ENCODE measurements at regions not wholly inside any gene's neighbourhood (a gene's known extent, or its start where the extent isn't known, plus 50 kb on each side); places are given as distances from the start of the nearest gene placed in this dataset.

DNA sequence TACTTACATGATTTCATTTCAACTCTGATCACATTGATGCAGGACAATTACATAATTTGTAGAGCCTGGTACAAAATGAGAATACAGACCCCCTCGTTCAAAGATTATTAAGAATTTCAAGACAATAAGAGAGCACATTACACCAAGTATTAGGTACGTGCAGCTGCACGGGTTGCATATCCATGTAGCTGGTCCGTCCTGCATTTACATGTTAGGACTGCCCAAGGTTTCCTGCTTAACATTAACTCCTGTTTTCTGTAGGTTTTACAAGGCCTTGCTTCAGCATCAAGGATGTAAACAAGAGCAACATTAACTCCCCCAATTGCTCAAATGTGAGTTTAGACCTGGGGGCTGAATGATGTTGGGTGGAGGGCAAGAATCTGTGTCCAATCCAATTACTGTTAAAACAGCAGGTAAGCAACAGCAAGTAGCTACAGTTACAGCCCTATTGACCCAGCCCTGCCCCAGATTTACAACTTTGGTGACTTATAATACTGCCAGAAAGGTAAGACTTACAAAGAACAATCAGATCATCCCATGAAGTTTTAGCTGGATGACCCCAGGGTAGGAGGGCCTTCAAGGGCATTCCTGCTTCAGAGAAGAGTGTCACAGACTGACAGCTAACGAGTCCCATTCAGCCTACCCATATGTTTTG, 127.4 kb upstream of the PPP2R3A start:
- Histone ChIP-seq H3K18ac (ENCODE audit: low read depth, low read length) (no peak overlapping the region), H3K23ac (ENCODE audit: low read depth, low read length) (no peak overlapping the region), H3K56ac (ENCODE audit: extremely low read depth, insufficient read depth, low read length) (no peak overlapping the region), H4K20me1 (ENCODE audit: insufficient read depth, low read length) (no peaks in the 10 kb centered on the region), H3K27ac (ENCODE audit: insufficient read depth, low read length) (no peak overlapping the region), H3K36me3 (ENCODE audit: control insufficient read depth, insufficient read depth, low read length) (no peaks in the 10 kb centered on the region), H3K4me2 (ENCODE audit: low read depth, low read length) (no peak overlapping the region), H2AK5ac (ENCODE audit: low read depth, low read length) (no peak overlapping the region), H2AK9ac (replicated peaks; ENCODE audit: low read depth, low read length, poor library complexity) (no peak overlapping the region), H3K27me3 (ENCODE audit: control insufficient read depth, insufficient read depth, low read length) (no peaks in the 10 kb centered on the region), H3K79me1 (ENCODE audit: low read depth in 1 of 2, low read length in 2 of 2) (no peaks in the 10 kb centered on the region), H3K14ac (replicated peaks; ENCODE audit: low read depth, low read length) (no peak overlapping the region), H2AFZ (replicated peaks; ENCODE audit: low read length, poor library complexity) (no peak overlapping the region), H2BK15ac (ENCODE audit: low read depth, low read length) (no peak overlapping the region), H4K5ac (ENCODE audit: low read depth, low read length) (no peak overlapping the region), H2BK120ac (ENCODE audit: low read depth, low read length) (no peak overlapping the region), H3K9me3 (ENCODE audit: control insufficient read depth, insufficient read depth, low read length) (no peaks in the 10 kb centered on the region), H3K4ac (ENCODE audit: low read depth, low read length) (no peak overlapping the region), H2BK20ac (ENCODE audit: low read depth, low read length) (no peak overlapping the region), H3K4me1 (ENCODE audit: control insufficient read depth, insufficient read depth, low read length) (no peaks in the 10 kb centered on the region), H3K9me1 (ENCODE audit: insufficient read depth, low read length) (no peaks in the 10 kb centered on the region), H4K8ac (ENCODE audit: low read depth in 2 of 2, low read length in 2 of 2) (no peak overlapping the region), H4K91ac (ENCODE audit: insufficient read depth, low read depth, low read length) (no peak overlapping the region), H2BK5ac (ENCODE audit: low read depth, low read length, poor library complexity, severe bottlenecking) (no peak overlapping the region), H3K9ac (ENCODE audit: low read depth, low read length) (no peak overlapping the region), H3K4me3 (ENCODE audit: insufficient read depth, low read depth, low read length) (no peak overlapping the region)
- DNase-seq, result no peak
- TF ChIP-seq CEBPB (IDR thresholded peaks at IDR 0.05; ENCODE audit: low read depth, low read length), result no peak
- TF ChIP-seq, protein P1, sequence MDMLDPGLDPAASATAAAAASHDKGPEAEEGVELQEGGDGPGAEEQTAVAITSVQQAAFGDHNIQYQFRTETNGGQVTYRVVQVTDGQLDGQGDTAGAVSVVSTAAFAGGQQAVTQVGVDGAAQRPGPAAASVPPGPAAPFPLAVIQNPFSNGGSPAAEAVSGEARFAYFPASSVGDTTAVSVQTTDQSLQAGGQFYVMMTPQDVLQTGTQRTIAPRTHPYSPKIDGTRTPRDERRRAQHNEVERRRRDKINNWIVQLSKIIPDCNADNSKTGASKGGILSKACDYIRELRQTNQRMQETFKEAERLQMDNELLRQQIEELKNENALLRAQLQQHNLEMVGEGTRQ (IDR thresholded peaks at IDR 0.05; ENCODE audit: low read depth, low read length), result no peak
- TF ChIP-seq RFX5 (IDR thresholded peaks at IDR 0.05; ENCODE audit: low read depth, low read length), result no peak
- TF ChIP-seq FOS (IDR thresholded peaks at IDR 0.05; ENCODE audit: low read depth, low read length), result no peak
- TF ChIP-seq MAZ (IDR thresholded peaks at IDR 0.05; ENCODE audit: borderline replicate concordance, low read depth, low read length), result no peak
- no peak for TF ChIP-seq POLR2A (IDR thresholded peaks at IDR 0.05; ENCODE audit: low read depth, low read length)
- TF ChIP-seq RCOR1 (IDR thresholded peaks at IDR 0.05; ENCODE audit: insufficient replicate concordance, low read length), result no peak
- no peak for TF ChIP-seq BHLHE40 (IDR thresholded peaks at IDR 0.05; ENCODE audit: low read depth, low read length)
- TF ChIP-seq, protein P2, sequence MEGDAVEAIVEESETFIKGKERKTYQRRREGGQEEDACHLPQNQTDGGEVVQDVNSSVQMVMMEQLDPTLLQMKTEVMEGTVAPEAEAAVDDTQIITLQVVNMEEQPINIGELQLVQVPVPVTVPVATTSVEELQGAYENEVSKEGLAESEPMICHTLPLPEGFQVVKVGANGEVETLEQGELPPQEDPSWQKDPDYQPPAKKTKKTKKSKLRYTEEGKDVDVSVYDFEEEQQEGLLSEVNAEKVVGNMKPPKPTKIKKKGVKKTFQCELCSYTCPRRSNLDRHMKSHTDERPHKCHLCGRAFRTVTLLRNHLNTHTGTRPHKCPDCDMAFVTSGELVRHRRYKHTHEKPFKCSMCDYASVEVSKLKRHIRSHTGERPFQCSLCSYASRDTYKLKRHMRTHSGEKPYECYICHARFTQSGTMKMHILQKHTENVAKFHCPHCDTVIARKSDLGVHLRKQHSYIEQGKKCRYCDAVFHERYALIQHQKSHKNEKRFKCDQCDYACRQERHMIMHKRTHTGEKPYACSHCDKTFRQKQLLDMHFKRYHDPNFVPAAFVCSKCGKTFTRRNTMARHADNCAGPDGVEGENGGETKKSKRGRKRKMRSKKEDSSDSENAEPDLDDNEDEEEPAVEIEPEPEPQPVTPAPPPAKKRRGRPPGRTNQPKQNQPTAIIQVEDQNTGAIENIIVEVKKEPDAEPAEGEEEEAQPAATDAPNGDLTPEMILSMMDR (conservative IDR thresholded peaks at IDR 0.05; ENCODE audit: low read depth, low read length), result no peak
- TF ChIP-seq CHD1 (IDR thresholded peaks at IDR 0.05; ENCODE audit: low read depth, low read length), result no peak
- no peak for TF ChIP-seq MXI1 (IDR thresholded peaks at IDR 0.05; ENCODE audit: borderline replicate concordance, low read depth, low read length)
- TF ChIP-seq MAFK (IDR thresholded peaks at IDR 0.05; ENCODE audit: low read depth, low read length), result no peak
- no peak for TF ChIP-seq RAD21 (IDR thresholded peaks at IDR 0.05; ENCODE audit: low read length)
- TF ChIP-seq SMC3 (IDR thresholded peaks at IDR 0.05; ENCODE audit: low read depth, low read length), result no peak
- TF ChIP-seq NFE2L2 (IDR thresholded peaks at IDR 0.05; ENCODE audit: low read depth, low read length), result no peak
- no peak for TF ChIP-seq ELK1 (IDR thresholded peaks at IDR 0.05; ENCODE audit: borderline replicate concordance, low read depth, low read length)
- ChIA-PET CTCF (no interaction called here), POLR2A (ENCODE audit: unreplicated experiment) (no interaction called here)
- no CpG with 5 or more reads among the region's 5 CpGs for WGBS, 2 experiments (ENCODE audit: extremely low coverage in 2 of 2, insufficient read length in 1 of 2)
- intact Hi-C loops (cut with micrococcal nuclease) (no loop called here), dilution Hi-C loops (cut with HindIII; ENCODE audit: low sequenced_read_pairs, unreplicated experiment) (no loop called here), in situ Hi-C loops (cut with MboI; ENCODE audit: low sequenced_read_pairs) (no loop called here)
- ATAC-seq (ENCODE audit: low read depth), result no peak
- no TSS peak for BruUV-seq (replicated peaks)
